Endometrium (tissue), 2 donors: ENCODE measurements at regions not wholly inside any gene's neighbourhood (a gene's known extent, or its start where the extent isn't known, plus 50 kb on each side); places are given as distances from the start of the nearest gene placed in this dataset.

Source experiments
- FAIRE-seq: peaks from 2 replicates; lab custom pipeline; 2012; peaks lifted over from hg19 to GRCh38; lab: Jason Lieb, UNC
- donor health status: control.
- donor health status: control.

GRCh38 chr12:19666070-19666469 is 226.8 kb downstream of the AEBP2 start:
- no peak for FAIRE-seq

GRCh38 chr12:19669793-19670192 is 230.5 kb downstream of the AEBP2 start:
- FAIRE-seq: no peak

- FAIRE-seq: peak; percentile 83
These were observed 232.4 kb downstream of the AEBP2 start for GRCh38 chr12:19671695-19672094.

GRCh38 chr12:19674437-19674836 is 235.1 kb downstream of the AEBP2 start:
- peak; percentile 86 for FAIRE-seq

- no peak for FAIRE-seq
These were observed 236.1 kb downstream of the AEBP2 start for GRCh38 chr12:19675361-19675760.

- peak; percentile 65 for FAIRE-seq
These were observed 239.2 kb downstream of the AEBP2 start for GRCh38 chr12:19678501-19678900.

GRCh38 chr12:19681007-19681406 is 241.7 kb downstream of the AEBP2 start:
- FAIRE-seq: no peak

- FAIRE-seq: peak; percentile 12
These were observed 244.1 kb downstream of the AEBP2 start for GRCh38 chr12:19683178-19683927.

- no peak for FAIRE-seq
These were observed 248.1 kb downstream of the AEBP2 start for GRCh38 chr12:19687371-19687770.

GRCh38 chr12:19688532-19688931 is 249.2 kb downstream of the AEBP2 start:
- FAIRE-seq: no peak

GRCh38 chr12:19689226-19689625 is 249.9 kb downstream of the AEBP2 start:
- no peak for FAIRE-seq

- FAIRE-seq: no peak
These were observed 250.6 kb downstream of the AEBP2 start for GRCh38 chr12:19689801-19690472.

GRCh38 chr12:19692091-19692490 is 252.8 kb downstream of the AEBP2 start:
- FAIRE-seq: no peak

- FAIRE-seq: no peak
These were observed 253.3 kb downstream of the AEBP2 start for GRCh38 chr12:19692566-19692965.

GRCh38 chr12:19694627-19695026 is 255.3 kb downstream of the AEBP2 start:
- FAIRE-seq: no peak

GRCh38 chr12:19695244-19696098 is 256.2 kb downstream of the AEBP2 start:
- FAIRE-seq: peak; percentile 94

GRCh38 chr12:19700969-19701368 is 261.7 kb downstream of the AEBP2 start:
- no peak for FAIRE-seq

GRCh38 chr12:19704966-19705365 is 265.7 kb downstream of the AEBP2 start:
- no peak for FAIRE-seq

GRCh38 chr12:19706936-19707335 is 267.6 kb downstream of the AEBP2 start:
- FAIRE-seq: no peak

GRCh38 chr12:19707948-19708409 is 268.7 kb downstream of the AEBP2 start:
- no peak for FAIRE-seq

- no peak for FAIRE-seq
These were observed 270.6 kb downstream of the AEBP2 start for GRCh38 chr12:19709889-19710288.
